CD4-positive, alpha-beta T cell (primary cell): ENCODE measurements at regions not wholly inside any gene's neighbourhood (a gene's known extent, or its start where the extent isn't known, plus 50 kb on each side); places are given as distances from the start of the nearest gene placed in this dataset.

ENCODE experiments used
- ATAC-seq: fragments of 200-7000 bp; cut with Tn5 transposase; one replicate; pipeline ENCODE4 v1.10.0; 2022; ENCODE audit warnings: mild to moderate bottlenecking; ENCODE audit not compliant: poor library complexity
- CTCF ChIA-PET: fragments of 350-600 bp; sonication (Branson Sonifier 250); formaldehyde crosslinking; loops from one replicate; lab custom pipeline; 2021; ENCODE audit warnings: antibody characterized with exemption, inconsistent platforms; lab: Charles Lee
- POLR2A ChIA-PET: fragments of 350-600 bp; sonication (Branson Sonifier 250); formaldehyde crosslinking; loops from one replicate; lab custom pipeline; 2021; ENCODE audit warnings: antibody characterized with exemption, inconsistent platforms; lab: Charles Lee
- DNase-seq, 14 experiments: peaks; one replicate each; pipeline ENCODE4 v3.0.0-alpha.2; 2013 to 2020; ENCODE audit warnings: mixed read lengths in 2 of 14
- H3K27ac ChIP-seq, 2 donors: one replicate each; pipeline versions ENCODE4 v1.5.1 to v1.7.0; 2013; ENCODE audit warnings: low read length in 2 of 2, low read depth in 1 of 2, mild to moderate bottlenecking in 1 of 2
- H3K27me3 ChIP-seq, 2 experiments: 1 replicate in 1 of 2; 2 replicates in 1 of 2; pipeline versions ENCODE4 v1.6.1 to v1.7.0; 2013; ENCODE audit warnings: low read length in 2 of 2, control low read depth in 1 of 2, mild to moderate bottlenecking in 1 of 2, moderate library complexity in 1 of 2; ENCODE audit not compliant: insufficient read depth in 2 of 2, control insufficient read depth in 1 of 2
- H3K36me3 ChIP-seq: one replicate; pipeline ENCODE4 v1.6.1; 2013; ENCODE audit warnings: low read length, control low read depth; ENCODE audit not compliant: insufficient read depth
- H3K4me1 ChIP-seq: one replicate; pipeline ENCODE4 v1.6.1; 2013; ENCODE audit warnings: low read length, control low read depth; ENCODE audit not compliant: insufficient read depth
- H3K4me3 ChIP-seq: one replicate; pipeline ENCODE4 v1.5.1; 2013; ENCODE audit warnings: mild to moderate bottlenecking, low read length, moderate library complexity
- H3K9me3 ChIP-seq, 2 experiments: 1 replicate in 1 of 2; 2 replicates in 1 of 2; pipeline versions ENCODE4 v1.6.1 to v1.7.0; 2013; ENCODE audit warnings: low read length in 2 of 2, mild to moderate bottlenecking in 2 of 2, control low read depth in 1 of 2, moderate library complexity in 1 of 2; ENCODE audit not compliant: control insufficient read depth in 1 of 2, insufficient read depth in 1 of 2
- H3K27ac Mint-ChIP-seq: one replicate; pipeline ENCODE4 v1.8.0; 2020; ENCODE audit warnings: mixed read lengths
- H3K27me3 Mint-ChIP-seq: one replicate; pipeline ENCODE4 v1.8.0; 2021; ENCODE audit warnings: mixed read lengths
- H3K36me3 Mint-ChIP-seq: one replicate; pipeline ENCODE4 v1.8.0; 2021; ENCODE audit warnings: low read depth, mixed read lengths
- H3K4me1 Mint-ChIP-seq: one replicate; pipeline ENCODE4 v1.8.0; 2021; ENCODE audit warnings: low read depth, mixed read lengths
- H3K4me3 Mint-ChIP-seq: one replicate; pipeline ENCODE4 v1.8.0; 2020; ENCODE audit warnings: mild to moderate bottlenecking, mixed read lengths
- H3K9me3 Mint-ChIP-seq: one replicate; pipeline ENCODE4 v1.8.0; 2020; ENCODE audit warnings: mixed read lengths
- intact Hi-C, 2 experiments: fragments of 100-400 bp; cut with DNase I in 1 of 2; cut with micrococcal nuclease in 1 of 2; formaldehyde crosslinking; loops; one replicate each; pipeline versions ENCODE4 v1.15.1 to v1.9.0; 2023 to 2025; cut with DNase I, micrococcal nuclease
- TF ChIP-seq, protein P1 (sequence below): fragments of 200-600 bp; IDR thresholded peaks from one replicate; pipeline ENCODE4 v1.8.0; 2022; ENCODE audit warnings: antibody characterized with exemption, mild to moderate bottlenecking

DNA sequence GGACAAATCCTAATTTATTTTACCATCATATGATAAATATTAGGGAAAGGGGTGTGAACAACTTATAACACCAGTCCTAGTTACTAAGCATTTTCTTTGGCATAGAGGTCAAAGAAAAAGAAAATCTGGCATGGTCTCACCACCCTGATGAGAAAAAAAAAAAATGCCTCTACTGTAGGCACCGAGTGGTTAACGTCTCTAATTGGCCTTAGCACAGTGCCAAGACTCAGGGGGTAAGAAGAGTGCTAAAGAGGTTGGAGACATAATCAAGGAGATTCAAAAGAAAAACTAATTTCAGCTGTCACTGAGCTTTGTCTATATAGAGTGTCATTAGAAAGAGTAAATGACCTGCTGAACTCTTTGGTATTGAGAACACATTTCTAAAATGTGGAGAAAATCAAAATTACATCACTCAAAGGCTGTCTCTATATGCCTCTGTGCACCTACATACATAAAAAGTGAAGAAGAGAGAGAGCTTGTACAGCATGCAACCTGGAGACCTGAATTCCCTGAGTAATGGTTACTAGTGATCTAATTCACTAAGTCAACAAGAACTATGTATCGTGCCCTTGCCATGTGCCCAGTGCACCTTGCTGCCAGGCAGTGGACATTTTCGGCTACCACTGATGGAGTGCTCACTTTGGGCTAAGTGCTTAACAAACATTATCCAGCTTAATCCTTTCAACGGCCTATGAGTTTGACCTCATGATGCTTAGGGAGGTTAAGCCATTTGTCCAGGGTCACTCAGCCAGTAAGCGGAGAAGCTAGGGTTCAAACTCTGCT is 113.8 kb upstream of the G2E3 start:
- Mint-ChIP-seq H3K27ac (no peak overlapping the region), H3K27me3 (peaks cover 18% of the 10 kb centered on the region), H3K4me1 (no peaks in the 10 kb centered on the region), H3K36me3 (no peaks in the 10 kb centered on the region), H3K4me3 (no peak overlapping the region), H3K9me3 (no peaks in the 10 kb centered on the region)
- Histone ChIP-seq H3K9me3 (no peaks in the 10 kb centered on the region), H3K36me3 (no peaks in the 10 kb centered on the region), H3K27ac (no peak overlapping the region), H3K27me3 (peaks cover 0 to 4% of the 10 kb centered on the region in 2 experiments), H3K4me1 (no peaks in the 10 kb centered on the region), H3K4me3 (no peak overlapping the region)
- no peak for DNase-seq
- ATAC-seq = no peak
- intact Hi-C loops = no loop called here
- CTCF ChIA-PET = no interaction called here
- POLR2A ChIA-PET = no interaction called here
- TF ChIP-seq, protein P1, sequence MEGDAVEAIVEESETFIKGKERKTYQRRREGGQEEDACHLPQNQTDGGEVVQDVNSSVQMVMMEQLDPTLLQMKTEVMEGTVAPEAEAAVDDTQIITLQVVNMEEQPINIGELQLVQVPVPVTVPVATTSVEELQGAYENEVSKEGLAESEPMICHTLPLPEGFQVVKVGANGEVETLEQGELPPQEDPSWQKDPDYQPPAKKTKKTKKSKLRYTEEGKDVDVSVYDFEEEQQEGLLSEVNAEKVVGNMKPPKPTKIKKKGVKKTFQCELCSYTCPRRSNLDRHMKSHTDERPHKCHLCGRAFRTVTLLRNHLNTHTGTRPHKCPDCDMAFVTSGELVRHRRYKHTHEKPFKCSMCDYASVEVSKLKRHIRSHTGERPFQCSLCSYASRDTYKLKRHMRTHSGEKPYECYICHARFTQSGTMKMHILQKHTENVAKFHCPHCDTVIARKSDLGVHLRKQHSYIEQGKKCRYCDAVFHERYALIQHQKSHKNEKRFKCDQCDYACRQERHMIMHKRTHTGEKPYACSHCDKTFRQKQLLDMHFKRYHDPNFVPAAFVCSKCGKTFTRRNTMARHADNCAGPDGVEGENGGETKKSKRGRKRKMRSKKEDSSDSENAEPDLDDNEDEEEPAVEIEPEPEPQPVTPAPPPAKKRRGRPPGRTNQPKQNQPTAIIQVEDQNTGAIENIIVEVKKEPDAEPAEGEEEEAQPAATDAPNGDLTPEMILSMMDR = no peak

DNA sequence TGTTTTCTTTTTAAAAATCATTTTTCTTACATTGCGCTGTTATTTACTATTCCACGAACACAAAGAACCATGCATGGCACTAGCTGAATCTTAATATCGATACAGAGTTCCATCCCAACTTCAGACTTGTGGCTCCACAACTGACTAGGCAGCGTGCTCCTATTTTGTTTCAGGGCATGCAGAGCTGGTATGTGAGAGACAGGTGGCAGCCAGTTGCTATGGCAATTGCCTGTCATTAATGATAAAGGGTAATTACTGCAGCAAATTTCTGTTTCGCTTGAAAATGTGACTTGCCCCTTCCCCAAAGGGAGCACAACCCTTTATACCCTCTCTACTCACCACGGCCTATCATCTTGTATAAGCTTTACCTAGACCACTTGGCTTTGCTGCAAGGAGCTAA is 113.1 kb upstream of the G2E3 start:
- Mint-ChIP-seq H3K36me3 (no peaks in the 10 kb centered on the region), H3K27me3 (peaks cover 15% of the 10 kb centered on the region), H3K9me3 (no peaks in the 10 kb centered on the region), H3K4me1 (no peaks in the 10 kb centered on the region), H3K27ac (no peak overlapping the region), H3K4me3 (no peak overlapping the region)
- POLR2A ChIA-PET = no interaction called here
- H3K4me1 ChIP-seq = no peaks in the 10 kb centered on the region
- intact Hi-C loops = no loop called here
- H3K9me3 ChIP-seq = no peaks in the 10 kb centered on the region
- peaks cover 0 to 4% of the 10 kb centered on the region in 2 experiments for H3K27me3 ChIP-seq
- TF ChIP-seq, protein P1 = no peak
- no peak overlapping the region for H3K27ac ChIP-seq
- no peak for ATAC-seq
- no peak for DNase-seq
- no peaks in the 10 kb centered on the region for H3K36me3 ChIP-seq
- CTCF ChIA-PET = no interaction called here
- no peak overlapping the region for H3K4me3 ChIP-seq

DNA sequence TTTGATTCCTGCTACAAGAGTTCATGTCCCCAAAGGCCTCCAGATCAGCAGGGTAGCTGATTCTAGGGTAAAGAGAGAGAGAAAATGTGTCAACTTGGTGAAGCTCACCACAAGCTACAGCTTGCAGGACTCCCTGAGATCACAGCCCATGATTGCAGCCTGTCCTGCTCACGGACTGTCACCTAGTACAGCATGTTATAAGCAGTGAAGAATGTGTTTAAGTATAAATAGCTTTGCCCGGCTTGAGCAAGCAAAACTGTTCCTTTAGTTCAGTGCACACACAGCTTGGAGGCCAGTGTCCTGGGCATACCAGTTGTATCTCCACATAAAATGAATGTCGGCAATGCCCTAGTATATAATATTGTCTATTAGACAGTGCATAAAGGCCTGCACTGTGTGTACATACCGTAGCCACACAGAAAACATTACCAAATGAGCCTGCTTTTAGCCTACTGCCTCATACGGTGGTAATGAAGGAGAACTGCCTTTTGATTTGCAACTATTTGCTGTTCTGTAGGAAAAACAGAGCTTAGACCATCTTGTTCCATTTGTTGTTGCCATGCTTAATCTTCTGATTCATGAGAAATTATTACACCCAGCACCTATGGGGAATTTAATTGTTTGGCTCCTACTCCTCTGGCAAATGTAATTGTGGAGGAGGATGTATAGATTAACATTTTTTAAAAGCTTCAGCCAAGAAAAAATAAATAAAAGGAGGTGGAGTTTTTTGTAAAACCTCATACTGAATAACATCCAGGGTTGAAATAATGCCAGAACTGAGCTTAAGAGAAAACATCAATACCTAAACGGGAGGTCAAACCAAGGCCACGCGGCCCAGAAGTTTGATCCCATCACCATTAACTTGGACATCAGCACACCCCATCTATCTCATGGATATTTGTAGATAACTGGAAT is 108.1 kb upstream of the G2E3 start:
- DNase-seq (no peak), ATAC-seq (no peak)
- intact Hi-C loops = no loop called here
- H3K4me1 ChIP-seq = no peaks in the 10 kb centered on the region
- Mint-ChIP-seq H3K27ac (no peak overlapping the region), H3K4me3 (no peak overlapping the region), H3K27me3 (no peaks in the 10 kb centered on the region), H3K36me3 (no peaks in the 10 kb centered on the region), H3K9me3 (no peaks in the 10 kb centered on the region), H3K4me1 (no peaks in the 10 kb centered on the region)
- no peaks in the 10 kb centered on the region for H3K36me3 ChIP-seq
- POLR2A ChIA-PET = no interaction called here
- H3K4me3 ChIP-seq = no peak overlapping the region
- no peak overlapping the region for H3K27ac ChIP-seq
- H3K27me3 ChIP-seq = no peaks in the 10 kb centered on the region
- CTCF ChIA-PET = no interaction called here
- no peaks in the 10 kb centered on the region for H3K9me3 ChIP-seq
- TF ChIP-seq, protein P1 = no peak
